ENCODE measurements at regions not wholly inside any gene's neighbourhood (a gene's known extent, or its start where the extent isn't known, plus 50 kb on each side); places are given as distances from the start of the nearest gene placed in this dataset.

GRCh38 chr5:73253047-73253660, 80.2 kb downstream of the TMEM174 start:
- H3K9me2 ChIP-seq (replicated peaks; ENCODE audit: control insufficient read depth, low read length), result no peaks in the 10 kb centered on the region
- TF ChIP-seq EZH2phosphoT487 (IDR thresholded peaks at IDR 0.05; ENCODE audit: borderline replicate concordance, low read length) (no peak), CTCF (IDR thresholded peaks at IDR 0.05; ENCODE audit: low read depth, low read length, poor library complexity, severe bottlenecking) (no peak)
- no peaks in the 10 kb centered on the region for H3K79me2 ChIP-seq (ENCODE audit: control insufficient read depth, low read length)
- no peak overlapping the region for H3K4me3 ChIP-seq (ENCODE audit: low read length)
- no peak overlapping the region for H3K27ac ChIP-seq (ENCODE audit: low read depth, low read length)
- H3K4me2 ChIP-seq (ENCODE audit: low read length), result no peak overlapping the region
- no peaks in the 10 kb centered on the region for H3K36me3 ChIP-seq (ENCODE audit: control insufficient read depth, low read length)
- no peaks in the 10 kb centered on the region for H3K4me1 ChIP-seq (ENCODE audit: control insufficient read depth, low read length)
- peaks cover 5% of the 10 kb centered on the region; the same call in 1 of the 2 replicates for H3K27me3 ChIP-seq (ENCODE audit: control insufficient read depth, low read length)
- H3F3A ChIP-seq (ENCODE audit: control insufficient read depth, insufficient read depth), result no peaks in the 10 kb centered on the region
- no peaks in the 10 kb centered on the region for H4K20me1 ChIP-seq (ENCODE audit: control insufficient read depth, insufficient read depth, low read depth, low read length)
- no peaks in the 10 kb centered on the region for H3K9me3 ChIP-seq (ENCODE audit: control insufficient read depth, insufficient read depth, low read length)

GRCh38 chr5:73250645-73251044, 77.7 kb downstream of the TMEM174 start:
- no peak overlapping the region for H3K27ac ChIP-seq (ENCODE audit: low read depth, low read length)

GRCh38 chr5:73242735-73243134, 69.7 kb downstream of the TMEM174 start:
- no peak overlapping the region for H3K27ac ChIP-seq (ENCODE audit: low read depth, low read length)
- TF ChIP-seq EZH2phosphoT487 (IDR thresholded peaks at IDR 0.05; ENCODE audit: borderline replicate concordance, low read length), result no peak
- TF ChIP-seq CTCF (IDR thresholded peaks at IDR 0.05; ENCODE audit: low read depth, low read length, poor library complexity, severe bottlenecking), result no peak
- no peaks in the 10 kb centered on the region for H3F3A ChIP-seq (ENCODE audit: control insufficient read depth, insufficient read depth)
- no peaks in the 10 kb centered on the region for H4K20me1 ChIP-seq (ENCODE audit: control insufficient read depth, insufficient read depth, low read depth, low read length)
- no peak overlapping the region for H3K4me3 ChIP-seq (ENCODE audit: low read length)
- no peaks in the 10 kb centered on the region for H3K79me2 ChIP-seq (ENCODE audit: control insufficient read depth, low read length)
- no peaks in the 10 kb centered on the region for H3K9me3 ChIP-seq (ENCODE audit: control insufficient read depth, insufficient read depth, low read length)
- no peaks in the 10 kb centered on the region for H3K9me2 ChIP-seq (replicated peaks; ENCODE audit: control insufficient read depth, low read length)
- H3K36me3 ChIP-seq (ENCODE audit: control insufficient read depth, low read length), result no peaks in the 10 kb centered on the region
- H3K4me2 ChIP-seq (ENCODE audit: low read length), result no peak overlapping the region
- H3K4me1 ChIP-seq (ENCODE audit: control insufficient read depth, low read length), result no peaks in the 10 kb centered on the region
- H3K27me3 ChIP-seq (ENCODE audit: control insufficient read depth, low read length), result peaks cover 22% of the 10 kb centered on the region

More at GRCh38 chr5:73250645-73251044, 77.7 kb downstream of the TMEM174 start:
- H3K79me2 ChIP-seq (ENCODE audit: control insufficient read depth, low read length), result no peaks in the 10 kb centered on the region
- no peak overlapping the region for H3K4me3 ChIP-seq (ENCODE audit: low read length)
- no peaks in the 10 kb centered on the region for H3F3A ChIP-seq (ENCODE audit: control insufficient read depth, insufficient read depth)
- peaks cover 11% of the 10 kb centered on the region; the same call in 1 of the 2 replicates for H3K27me3 ChIP-seq (ENCODE audit: control insufficient read depth, low read length)
- TF ChIP-seq CTCF (IDR thresholded peaks at IDR 0.05; ENCODE audit: low read depth, low read length, poor library complexity, severe bottlenecking), result no peak
- no peak for TF ChIP-seq EZH2phosphoT487 (IDR thresholded peaks at IDR 0.05; ENCODE audit: borderline replicate concordance, low read length)
- no peak overlapping the region for H3K4me2 ChIP-seq (ENCODE audit: low read length)
- no peaks in the 10 kb centered on the region for H3K9me3 ChIP-seq (ENCODE audit: control insufficient read depth, insufficient read depth, low read length)
- H3K4me1 ChIP-seq (ENCODE audit: control insufficient read depth, low read length), result no peaks in the 10 kb centered on the region
- H4K20me1 ChIP-seq (ENCODE audit: control insufficient read depth, insufficient read depth, low read depth, low read length), result no peaks in the 10 kb centered on the region
- H3K9me2 ChIP-seq (replicated peaks; ENCODE audit: control insufficient read depth, low read length), result no peaks in the 10 kb centered on the region
- H3K36me3 ChIP-seq (ENCODE audit: control insufficient read depth, low read length), result no peaks in the 10 kb centered on the region
